ENCODE measurements at regions not wholly inside any gene's neighbourhood (a gene's known extent, or its start where the extent isn't known, plus 50 kb on each side); places are given as distances from the start of the nearest gene placed in this dataset.

- Mint-ChIP-seq H3K9me3 (ENCODE audit: unreplicated experiment) (no peaks in the 10 kb centered on the region), H3K27ac (ENCODE audit: unreplicated experiment) (no peak overlapping the region), H3K4me1 (ENCODE audit: unreplicated experiment) (peaks cover 49% of the 10 kb centered on the region), H3K4me3 (ENCODE audit: unreplicated experiment) (no peak overlapping the region), H3K27me3 (ENCODE audit: unreplicated experiment) (peaks cover 6% of the 10 kb centered on the region), H3K36me3 (ENCODE audit: low read depth, unreplicated experiment) (no peaks in the 10 kb centered on the region)
- no peak for DNase-seq (ENCODE audit: low spot score)
- no peak for TF ChIP-seq CTCF (IDR thresholded peaks at IDR 0.05; ENCODE audit: unreplicated experiment)
These were observed 550.7 kb downstream of the INSC start for GRCh38 chr11:15665368-15665871.

- TF ChIP-seq CTCF (IDR thresholded peaks at IDR 0.05; ENCODE audit: unreplicated experiment) = no peak
- no peak for DNase-seq (ENCODE audit: low spot score)
- Mint-ChIP-seq H3K36me3 (ENCODE audit: low read depth, unreplicated experiment) (no peaks in the 10 kb centered on the region), H3K27me3 (ENCODE audit: unreplicated experiment) (peaks cover 11% of the 10 kb centered on the region), H3K27ac (ENCODE audit: unreplicated experiment) (no peak overlapping the region), H3K9me3 (ENCODE audit: unreplicated experiment) (no peaks in the 10 kb centered on the region), H3K4me1 (ENCODE audit: unreplicated experiment) (peaks cover 61% of the 10 kb centered on the region), H3K4me3 (ENCODE audit: unreplicated experiment) (no peak overlapping the region)
These were observed 552.5 kb downstream of the INSC start for GRCh38 chr11:15667127-15667725.

DNA sequence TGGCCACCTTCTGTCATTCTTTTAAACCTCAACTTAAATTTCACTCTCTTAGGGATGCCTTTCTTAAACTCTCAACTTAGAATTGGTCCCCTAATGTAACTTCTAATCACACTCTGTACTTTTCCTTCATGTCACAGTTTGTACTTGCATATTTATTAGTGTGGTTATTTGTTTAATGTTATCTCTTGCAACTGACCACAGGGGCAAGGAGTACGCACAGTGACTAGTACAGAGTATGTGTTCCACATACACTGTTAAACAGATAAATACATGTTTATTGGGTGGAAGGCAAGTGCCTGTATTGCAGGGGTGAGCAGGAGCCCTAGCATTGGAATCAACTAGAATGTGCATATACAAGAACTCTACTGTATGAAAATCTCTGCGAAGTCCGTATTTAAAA, 554.0 kb downstream of the INSC start:
- DNase-seq (ENCODE audit: low spot score) = no peak
- Mint-ChIP-seq H3K27me3 (ENCODE audit: unreplicated experiment) (peaks cover 14% of the 10 kb centered on the region), H3K27ac (ENCODE audit: unreplicated experiment) (peak overlapping the region; percentile 68), H3K9me3 (ENCODE audit: unreplicated experiment) (no peaks in the 10 kb centered on the region), H3K36me3 (ENCODE audit: low read depth, unreplicated experiment) (no peaks in the 10 kb centered on the region), H3K4me1 (ENCODE audit: unreplicated experiment) (peaks cover 57% of the 10 kb centered on the region), H3K4me3 (ENCODE audit: unreplicated experiment) (no peak overlapping the region)
- no peak for TF ChIP-seq CTCF (IDR thresholded peaks at IDR 0.05; ENCODE audit: unreplicated experiment)

DNA sequence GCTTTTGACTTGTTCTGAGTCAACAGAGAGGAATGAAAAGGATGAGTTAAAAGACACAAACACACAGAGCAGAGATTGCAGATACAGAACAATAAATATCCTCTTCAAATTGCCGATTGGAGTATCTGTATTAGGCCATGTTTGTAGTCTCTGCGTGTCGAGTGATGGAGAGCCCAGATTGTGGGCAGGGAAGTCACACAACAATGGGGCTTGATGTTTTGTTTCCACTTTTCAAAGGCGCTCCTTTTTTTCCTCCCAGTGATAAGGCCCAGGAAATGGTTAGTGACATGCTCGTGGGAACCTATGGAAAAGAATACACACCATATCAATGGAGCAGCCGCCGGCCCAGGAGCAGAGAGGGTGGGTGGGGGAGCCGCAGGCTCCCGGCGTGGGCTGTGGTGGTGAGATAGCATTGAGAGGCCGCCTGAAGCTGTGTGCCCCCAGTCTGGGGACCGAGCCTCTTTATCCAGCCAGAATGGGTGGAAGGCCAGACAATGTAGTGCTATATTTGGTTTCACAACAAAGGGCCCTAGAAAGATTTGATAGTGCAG, 555.9 kb downstream of the INSC start:
- H3K4me1 Mint-ChIP-seq (ENCODE audit: unreplicated experiment) = peaks cover 48% of the 10 kb centered on the region
- no peak overlapping the region for H3K4me3 Mint-ChIP-seq (ENCODE audit: unreplicated experiment)
- H3K27ac Mint-ChIP-seq (ENCODE audit: unreplicated experiment) = peak overlapping the region; percentile 82
- no peaks in the 10 kb centered on the region for H3K9me3 Mint-ChIP-seq (ENCODE audit: unreplicated experiment)
- no peak for TF ChIP-seq CTCF (IDR thresholded peaks at IDR 0.05; ENCODE audit: unreplicated experiment)
- H3K27me3 Mint-ChIP-seq (ENCODE audit: unreplicated experiment) = peaks cover 13% of the 10 kb centered on the region
- no peaks in the 10 kb centered on the region for H3K36me3 Mint-ChIP-seq (ENCODE audit: low read depth, unreplicated experiment)
- peak; percentile 66 for DNase-seq (ENCODE audit: low spot score)

DNA sequence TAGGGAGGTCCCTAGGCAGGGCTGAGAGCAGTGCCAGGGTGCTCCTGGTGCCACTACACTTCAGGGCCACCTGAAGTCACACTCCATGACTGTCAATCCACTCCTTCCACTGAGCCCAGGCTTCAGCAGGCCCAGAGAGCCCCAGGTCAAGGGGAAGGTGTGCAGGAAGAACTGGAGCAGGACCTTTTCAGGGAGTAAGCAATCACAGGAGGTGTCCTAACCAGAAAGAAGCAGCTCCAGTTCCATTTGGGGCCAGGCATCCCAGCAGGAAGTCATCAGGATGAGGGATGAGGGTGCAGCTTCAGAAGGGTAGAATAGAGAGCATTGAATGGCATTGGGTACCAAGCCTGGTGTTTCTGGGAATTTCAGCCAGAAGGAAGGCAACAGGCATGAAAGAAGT, 556.5 kb downstream of the INSC start:
- peaks cover 10% of the 10 kb centered on the region for H3K27me3 Mint-ChIP-seq (ENCODE audit: unreplicated experiment)
- H3K9me3 Mint-ChIP-seq (ENCODE audit: unreplicated experiment) = no peaks in the 10 kb centered on the region
- no peak for TF ChIP-seq CTCF (IDR thresholded peaks at IDR 0.05; ENCODE audit: unreplicated experiment)
- no peak for DNase-seq (ENCODE audit: low spot score)
- H3K4me3 Mint-ChIP-seq (ENCODE audit: unreplicated experiment) = no peak overlapping the region
- H3K27ac Mint-ChIP-seq (ENCODE audit: unreplicated experiment) = peak overlapping the region; percentile 82
- peaks cover 44% of the 10 kb centered on the region for H3K4me1 Mint-ChIP-seq (ENCODE audit: unreplicated experiment)
- H3K36me3 Mint-ChIP-seq (ENCODE audit: low read depth, unreplicated experiment) = no peaks in the 10 kb centered on the region
